HG02678 (cell line): ENCODE measurements at regions not wholly inside any gene's neighbourhood (a gene's known extent, or its start where the extent isn't known, plus 50 kb on each side); places are given as distances from the start of the nearest gene placed in this dataset.

Experiments
- ATAC-seq: cut with Tn5 transposase; IDR thresholded peaks from one replicate; pipeline ENCODE4 v1.9.1; 2021; ENCODE audit warnings: mild to moderate bottlenecking, moderate library complexity; ENCODE audit not compliant: unreplicated experiment

DNA sequence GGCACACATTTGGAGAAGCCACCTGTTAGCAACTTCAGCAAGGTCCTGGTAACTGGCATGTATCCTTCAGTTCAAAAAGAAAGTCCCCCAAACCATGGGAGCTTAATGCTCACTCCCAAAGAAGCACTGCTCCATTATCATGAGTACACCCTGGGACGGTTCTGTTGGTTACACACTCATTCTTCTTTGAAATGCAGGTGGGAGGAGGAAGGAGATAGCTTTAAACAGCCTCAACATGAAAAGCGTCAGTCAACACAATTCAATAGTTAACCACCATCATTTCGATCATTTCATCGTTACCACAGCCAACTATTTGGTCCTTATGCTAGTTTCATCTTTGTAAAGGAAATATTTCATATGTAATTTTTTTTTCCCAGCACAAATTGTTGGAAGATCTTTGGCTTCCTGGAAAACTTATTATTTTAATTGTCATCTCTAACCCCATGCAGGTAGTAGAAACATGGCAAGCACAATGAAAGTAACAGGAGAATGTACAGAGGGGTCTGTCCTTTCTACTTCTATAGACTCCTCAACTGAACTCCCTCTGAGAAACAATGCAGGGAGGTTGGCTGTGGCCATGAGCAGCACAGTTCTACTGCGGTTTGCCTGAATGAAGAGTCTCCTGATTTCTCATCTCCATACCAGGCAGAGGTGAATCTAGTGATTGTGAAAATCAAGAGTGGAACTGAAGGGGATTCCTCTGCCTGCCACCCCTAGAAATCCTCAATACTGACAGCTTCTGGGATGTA lies 196.4 kb upstream of the FOXN3 start:
- ATAC-seq = no peak

- ATAC-seq = no peak
Measured at GRCh38 chr14:89609500-89610100, 192.6 kb upstream of the FOXN3 start.

GRCh38 chr14:89607453-89607852 lies 190.4 kb upstream of the FOXN3 start:
- no peak for ATAC-seq

DNA sequence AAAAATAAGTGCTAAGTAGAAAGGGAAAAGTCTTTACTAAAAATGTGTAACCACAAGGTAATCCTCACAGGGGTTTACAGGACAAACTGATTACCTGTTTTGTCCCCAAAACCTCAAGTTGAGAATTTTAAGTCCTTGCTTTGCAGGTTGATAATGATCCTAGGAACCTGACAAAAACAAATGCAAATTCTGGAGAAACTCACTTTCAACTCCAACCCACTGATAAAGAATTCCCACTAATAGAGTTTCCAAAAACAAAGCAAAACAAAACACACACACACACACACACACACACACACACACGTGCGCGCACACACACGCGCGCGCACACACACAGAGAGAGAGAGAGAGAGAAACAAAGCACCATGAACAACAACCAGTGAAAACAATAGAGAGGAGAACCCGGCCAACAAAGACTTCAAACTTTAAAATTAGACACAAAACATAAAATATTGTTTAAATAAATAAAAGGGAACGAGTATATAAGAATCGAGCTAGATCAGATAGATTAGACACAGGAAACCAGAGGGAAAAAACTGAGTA lies 187.0 kb upstream of the FOXN3 start:
- no peak for ATAC-seq

DNA sequence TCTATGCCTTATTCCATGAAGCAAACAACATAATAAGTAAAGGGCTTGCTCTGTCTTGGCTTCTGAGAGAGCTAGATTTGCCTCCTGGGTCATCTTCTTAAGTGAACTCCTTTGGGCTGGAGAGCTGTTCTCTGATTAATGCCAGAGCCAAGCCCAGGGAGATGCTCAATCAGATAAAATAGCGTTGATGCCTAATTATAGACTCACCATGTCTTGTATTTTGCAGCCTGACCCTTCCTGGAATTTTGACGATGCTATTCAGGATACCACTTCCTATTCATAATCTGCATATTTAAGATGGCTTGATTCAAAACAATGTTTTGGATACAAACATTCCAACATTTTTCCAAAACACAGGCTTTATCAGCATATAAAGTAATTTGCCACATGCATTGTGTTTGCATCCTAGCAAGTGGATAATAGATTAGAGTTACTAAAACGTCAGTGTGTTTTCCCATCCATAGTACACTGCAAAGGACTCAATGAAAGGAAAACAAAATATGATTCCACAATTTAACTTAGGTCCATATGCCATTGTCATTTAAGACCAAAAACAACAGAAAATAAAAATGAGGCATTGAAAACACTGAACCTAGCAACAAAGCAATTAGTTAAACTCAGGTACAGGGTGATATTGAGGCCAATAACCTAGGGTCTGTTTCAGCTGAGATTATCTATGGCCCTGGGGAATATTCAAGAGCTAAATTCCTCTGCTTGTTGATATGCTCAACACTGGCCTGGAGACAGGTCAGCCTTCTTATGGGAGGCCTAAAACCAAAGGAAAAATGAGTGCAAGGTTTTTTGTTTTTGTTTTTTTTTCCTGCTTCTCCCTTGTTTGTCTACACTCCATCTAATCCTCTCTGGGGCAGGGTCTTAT lies 184.2 kb upstream of the FOXN3 start:
- no peak for ATAC-seq

DNA sequence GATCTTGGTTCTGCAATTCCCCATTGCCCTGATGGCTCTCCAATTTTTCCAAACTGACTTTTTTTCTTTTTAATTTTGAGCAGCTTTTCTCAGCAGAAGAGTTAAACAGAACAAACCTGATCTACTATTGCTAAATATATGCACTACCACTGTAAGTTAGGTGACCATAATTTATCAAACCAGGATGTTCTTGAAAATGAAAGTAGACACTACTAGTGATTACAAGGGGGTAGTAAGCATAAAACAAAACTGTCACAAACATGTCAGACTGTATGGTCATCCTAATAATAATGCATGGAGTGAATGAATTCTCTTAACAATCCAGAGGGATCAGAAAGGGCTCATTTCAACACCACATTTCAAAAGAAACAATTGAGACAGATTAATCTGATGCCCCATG lies 183.0 kb upstream of the FOXN3 start:
- no peak for ATAC-seq

DNA sequence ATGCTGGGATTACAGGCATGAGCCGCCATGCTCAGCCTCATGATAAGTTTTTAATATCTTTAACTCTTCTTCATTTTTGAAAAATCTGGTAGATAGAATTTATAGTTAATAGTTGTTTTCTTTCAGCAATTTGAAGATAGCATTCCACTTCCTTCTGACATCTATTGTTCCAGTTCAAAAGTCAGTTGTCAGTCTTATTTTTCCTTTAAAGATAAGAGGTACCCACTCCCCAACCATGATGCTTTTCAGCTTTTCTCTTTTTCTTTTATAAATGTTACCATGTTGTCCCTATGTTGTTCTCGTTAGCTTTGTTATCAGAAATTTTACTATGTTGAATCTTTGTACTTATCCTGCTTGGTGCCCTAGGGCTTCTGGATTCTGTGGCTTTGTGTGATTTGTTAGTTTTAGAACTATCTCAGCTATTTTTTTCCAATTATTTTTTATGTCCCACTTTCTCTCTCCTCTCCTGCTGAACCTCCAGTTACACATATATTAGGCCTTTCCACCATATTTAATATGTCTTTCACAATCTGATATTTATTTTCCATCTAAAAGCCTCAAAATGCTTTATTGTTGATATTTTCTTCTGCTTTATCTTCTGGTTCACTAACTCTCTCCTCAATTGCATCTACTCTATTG lies 181.6 kb upstream of the FOXN3 start:
- no peak for ATAC-seq

DNA sequence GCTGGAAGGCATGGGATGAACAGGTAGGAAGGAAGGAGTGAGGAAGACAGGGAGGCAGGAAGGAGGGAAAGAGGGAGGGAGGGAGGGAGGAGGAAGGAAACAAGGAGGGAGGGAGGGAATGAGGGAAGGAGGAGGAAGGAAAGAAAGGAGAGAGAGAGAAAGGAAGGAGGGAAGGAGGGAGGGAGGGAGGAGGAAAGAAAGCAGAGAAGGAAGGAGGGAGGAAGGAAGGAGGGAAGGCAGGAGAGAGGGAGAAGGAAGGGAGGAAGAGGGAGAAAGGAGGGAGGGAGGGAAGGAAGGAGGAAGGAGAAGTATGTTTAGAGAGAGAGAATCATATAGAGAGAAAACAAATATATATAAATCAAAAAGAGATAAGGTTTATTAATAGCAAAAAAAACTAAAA lies 175.9 kb upstream of the FOXN3 start:
- ATAC-seq = no peak

DNA sequence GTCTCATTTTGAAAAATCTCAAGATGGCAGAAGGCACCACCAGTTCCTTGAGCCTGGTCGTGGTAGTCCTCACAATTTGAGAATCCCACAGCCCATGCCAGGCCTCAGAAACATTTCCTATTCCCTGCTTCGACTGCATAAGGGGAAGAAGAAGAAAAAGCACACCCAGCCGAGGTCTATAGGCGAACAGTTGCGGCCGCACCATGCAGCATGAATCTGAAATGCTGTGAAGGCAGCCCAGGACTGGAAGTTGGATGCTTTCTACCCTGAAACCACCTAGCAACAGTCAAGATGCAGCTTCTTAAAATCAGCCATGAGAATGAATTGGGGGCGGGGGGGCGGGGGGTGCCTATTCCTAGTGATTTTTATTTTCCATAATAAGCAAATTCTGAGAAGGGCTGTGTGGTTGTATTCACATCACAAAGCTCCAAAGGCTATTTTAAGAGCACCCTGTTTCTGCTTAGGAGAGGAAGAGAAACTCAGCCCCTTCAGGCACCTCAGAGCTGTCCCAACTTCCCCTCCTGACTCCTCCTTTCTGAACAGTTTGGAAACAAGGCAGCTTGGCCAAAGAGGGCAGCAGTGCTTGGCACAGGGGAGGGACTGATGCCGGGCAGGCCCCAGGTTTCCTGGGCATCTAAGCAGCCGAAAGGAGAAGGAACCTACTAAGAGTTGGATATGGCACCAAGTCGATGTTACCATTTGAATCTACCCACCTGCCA lies 172.5 kb upstream of the FOXN3 start:
- ATAC-seq = peak; percentile 66

- ATAC-seq = peak; percentile 36
Measured at GRCh38 chr14:89588840-89589296, 171.8 kb upstream of the FOXN3 start.

DNA sequence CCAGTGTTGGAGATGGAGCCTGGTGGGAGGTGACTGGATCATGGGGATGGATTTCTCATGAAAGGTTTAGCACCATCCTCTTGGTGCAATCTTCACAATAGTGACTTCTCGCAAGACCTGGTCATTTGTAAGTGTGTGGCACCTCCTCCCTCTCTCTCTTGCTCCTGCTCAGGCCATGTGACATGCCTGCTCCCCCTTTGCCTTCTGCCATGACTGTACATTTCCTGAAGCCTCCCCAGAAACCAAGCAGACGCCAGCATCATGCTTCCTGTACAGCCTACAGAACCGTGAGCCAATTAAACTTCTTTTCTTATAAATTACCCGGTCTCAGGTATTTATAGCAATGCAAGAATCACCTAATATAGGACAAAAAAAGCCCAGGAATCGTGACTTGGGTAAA lies 171.0 kb upstream of the FOXN3 start:
- no peak for ATAC-seq

DNA sequence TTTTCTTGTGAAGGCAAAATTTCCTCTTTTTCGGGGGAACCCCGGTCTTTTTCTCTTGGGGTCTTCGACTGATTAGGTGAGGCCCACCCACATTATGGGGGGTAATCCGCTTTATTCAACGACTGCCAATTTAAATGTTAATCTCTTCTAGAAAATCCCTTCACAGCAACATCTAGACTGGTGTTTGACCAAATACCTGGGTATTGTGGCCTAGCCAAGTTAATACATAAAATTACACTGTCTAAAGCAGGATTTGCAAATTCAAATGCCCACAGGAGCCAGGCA lies 170.0 kb upstream of the FOXN3 start:
- no peak for ATAC-seq

DNA sequence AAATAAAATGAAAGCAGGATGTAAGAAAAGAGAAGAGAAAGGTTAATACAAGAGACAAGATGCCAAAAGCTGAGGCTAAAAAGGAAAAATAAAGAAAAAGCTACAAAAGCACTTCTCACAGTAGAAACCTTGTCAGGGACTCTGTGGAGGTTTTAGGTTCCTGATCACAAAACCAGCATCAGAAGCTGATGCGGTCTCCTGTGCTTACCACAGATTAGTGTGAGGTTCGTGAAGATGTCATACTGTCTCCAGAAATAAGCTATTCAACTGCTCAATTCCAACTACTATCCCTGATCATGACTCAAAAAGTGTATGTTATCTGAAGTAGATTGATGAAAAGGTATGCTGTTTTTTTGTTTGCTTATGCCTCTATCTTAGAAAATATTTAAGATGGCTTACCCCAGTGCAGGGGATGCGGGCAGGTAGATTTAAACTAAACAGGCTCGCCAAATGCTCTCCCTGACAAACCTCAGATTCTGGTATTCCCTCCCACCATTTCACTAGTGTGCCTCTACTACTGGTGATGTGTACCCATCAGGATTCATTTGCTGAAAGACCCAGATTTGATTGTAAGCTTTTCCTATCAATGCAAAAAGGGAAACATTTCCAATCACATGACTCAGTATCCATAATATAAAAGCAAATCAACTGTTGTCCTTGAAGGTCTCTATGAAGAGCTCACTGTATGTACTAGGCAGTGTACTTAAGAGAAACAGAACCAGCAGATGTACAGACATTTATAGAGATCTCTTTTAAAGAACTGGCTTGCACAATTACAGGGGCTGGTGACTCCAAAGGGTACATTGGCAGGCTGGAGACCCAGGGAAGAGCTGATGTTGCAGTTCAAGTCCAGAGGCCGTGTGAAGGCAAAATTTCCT lies 169.5 kb upstream of the FOXN3 start:
- no peak for ATAC-seq

DNA sequence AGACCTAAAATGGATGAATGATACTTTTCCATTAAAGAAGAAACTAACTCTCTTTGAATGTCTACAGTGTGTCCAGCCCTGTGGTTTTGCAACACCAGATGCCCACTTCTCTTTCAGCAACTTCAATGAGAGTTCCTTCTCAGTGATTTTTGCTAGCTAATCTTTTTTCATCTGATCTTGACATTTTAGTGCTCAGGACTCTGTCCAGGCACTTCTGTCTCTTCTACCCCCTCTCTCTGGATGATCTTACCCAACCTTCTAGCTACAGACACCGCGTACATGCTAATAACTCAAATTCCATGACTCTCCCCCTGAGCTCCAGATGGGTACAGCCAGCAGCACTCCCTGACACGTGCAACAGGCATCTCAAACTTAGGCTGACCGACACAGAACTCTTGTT lies 161.1 kb upstream of the FOXN3 start:
- ATAC-seq = no peak

DNA sequence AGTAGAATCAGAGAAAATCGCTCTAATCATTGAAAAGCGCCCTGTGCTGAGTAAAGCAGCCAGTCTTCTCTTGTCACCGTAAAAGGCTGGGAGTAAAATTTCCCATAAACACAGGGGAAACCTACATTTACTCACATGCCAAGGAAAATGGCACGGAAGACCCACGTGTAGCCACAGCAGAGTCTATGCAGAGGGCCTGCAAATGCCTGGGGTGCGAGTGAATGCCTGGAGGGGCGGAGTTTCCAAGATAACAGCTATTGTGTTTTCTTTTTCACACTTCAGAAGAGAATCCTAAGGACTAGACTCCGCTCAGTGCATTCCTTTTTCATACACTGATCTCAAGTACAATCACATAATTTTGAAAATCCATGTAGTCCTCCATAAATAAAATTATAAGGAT lies 159.9 kb upstream of the FOXN3 start:
- ATAC-seq = no peak

DNA sequence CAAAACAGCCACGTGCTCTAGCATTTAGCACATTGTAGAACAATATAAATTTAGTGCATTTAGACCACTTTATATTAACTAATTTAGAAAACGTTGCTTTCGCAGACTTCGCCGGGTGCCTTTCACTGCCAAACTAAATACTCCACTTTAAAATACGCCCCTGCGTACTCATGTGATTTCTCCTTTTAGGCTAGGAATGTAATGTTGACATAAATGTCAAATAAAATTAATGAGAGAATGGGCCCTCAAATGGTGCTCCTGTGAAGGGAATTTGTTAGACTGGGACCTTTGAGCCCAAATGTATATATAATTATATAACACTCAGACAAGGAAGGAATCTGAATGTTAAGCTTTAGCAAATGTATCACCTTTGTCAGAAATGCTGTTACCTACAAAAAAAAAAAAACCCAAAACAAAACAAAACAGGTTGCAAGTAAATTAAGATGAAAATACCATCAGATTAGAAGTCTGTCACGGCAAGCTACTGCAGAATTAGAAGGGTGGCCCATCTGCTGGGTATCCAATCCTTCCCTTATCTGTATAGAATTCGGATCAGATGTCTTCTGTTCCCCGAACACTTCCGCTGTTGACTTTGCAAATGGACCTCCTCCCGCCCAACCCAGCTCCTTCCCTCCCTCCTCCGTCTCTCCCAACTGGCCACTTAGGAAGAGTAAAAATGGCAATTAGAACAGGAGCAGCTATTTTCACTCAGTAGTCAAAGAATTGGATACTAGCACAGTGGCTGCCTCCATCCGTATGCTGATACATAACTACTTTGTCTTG lies 159.3 kb upstream of the FOXN3 start:
- ATAC-seq = no peak

DNA sequence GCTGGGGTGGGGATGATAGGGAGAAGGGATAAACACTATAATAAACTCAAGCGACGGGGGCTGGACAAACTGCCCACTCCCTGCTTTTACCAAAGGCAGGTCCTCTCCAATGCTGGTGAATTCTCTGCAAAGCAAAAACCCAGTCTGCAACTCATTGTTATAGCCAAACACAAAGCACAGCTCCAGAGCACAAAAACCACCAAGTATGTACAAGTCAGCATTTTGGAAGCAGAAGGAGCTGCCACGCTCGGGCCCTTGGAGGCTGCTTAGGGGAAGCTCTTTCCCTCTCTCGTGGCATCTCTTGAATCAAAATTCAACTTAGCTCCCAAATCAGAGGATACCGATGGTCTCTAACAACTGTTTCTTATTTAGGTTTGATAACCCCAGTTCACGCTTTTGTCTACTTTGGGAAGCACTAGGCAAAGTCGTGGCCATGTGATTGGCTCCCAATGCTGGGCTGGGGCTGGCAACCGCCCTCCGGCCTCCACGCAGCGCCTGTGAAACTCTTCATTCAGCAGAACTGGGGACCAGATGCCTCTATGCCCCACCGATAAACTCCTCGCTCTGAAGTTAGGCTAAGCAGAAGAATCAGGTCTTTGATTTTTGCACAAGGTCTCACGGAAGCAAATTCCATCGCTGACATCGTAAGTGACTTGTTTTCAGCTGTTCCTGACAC lies 158.5 kb upstream of the FOXN3 start:
- ATAC-seq = no peak

DNA sequence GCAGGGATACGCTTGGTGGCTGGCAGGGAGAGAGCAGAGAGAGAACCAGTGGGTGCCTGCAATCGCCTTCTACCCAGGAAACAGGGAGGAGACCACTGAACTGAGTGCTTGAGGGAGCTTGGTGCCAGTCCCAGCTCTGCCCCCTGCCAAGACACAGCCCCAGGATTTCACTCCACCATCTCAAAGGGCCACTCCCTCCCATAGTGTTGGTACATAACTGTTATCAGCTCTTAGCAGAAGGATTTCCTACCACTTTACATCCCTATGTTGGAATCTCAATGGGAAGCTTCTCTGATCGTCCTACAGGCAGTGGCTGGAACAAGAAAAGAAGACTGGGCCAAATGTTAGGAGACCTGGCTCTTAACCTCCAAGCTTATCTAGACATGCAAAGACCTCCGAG lies 157.4 kb upstream of the FOXN3 start:
- ATAC-seq = no peak

DNA sequence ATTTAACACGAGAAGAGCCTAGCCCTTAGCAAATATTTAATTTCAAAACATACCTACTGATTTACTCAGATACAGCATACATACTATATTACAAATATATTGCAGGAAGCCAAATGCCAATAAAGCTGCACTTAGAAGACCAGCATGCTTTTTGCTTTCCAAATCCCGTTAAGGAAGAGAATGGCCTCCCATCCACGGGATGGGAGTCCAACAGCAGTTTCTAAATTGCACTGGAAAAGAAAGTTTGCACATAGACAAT lies 156.3 kb upstream of the FOXN3 start:
- ATAC-seq = no peak
